NCI-H460 (cell line): ENCODE measurements at regions not wholly inside any gene's neighbourhood (a gene's known extent, or its start where the extent isn't known, plus 50 kb on each side); places are given as distances from the start of the nearest gene placed in this dataset.
"Not testable (repeated sequence)": the region's sequence is repeated elsewhere in the genome, so short reads cannot be mapped to it uniquely, and the experiment has no call there.

Source experiments
- DNase-seq: peaks from one replicate; pipeline ENCODE4 v3.0.0-alpha.2; 2016; ENCODE audit warnings: low read depth; ENCODE audit errors: extremely low read depth

GRCh38 chr11:122023614-122024250 lies 92.3 kb downstream of the BLID start:
- peak; percentile 1 for DNase-seq

GRCh38 chr11:122022646-122023045 lies 93.4 kb downstream of the BLID start:
- no peak for DNase-seq

DNA sequence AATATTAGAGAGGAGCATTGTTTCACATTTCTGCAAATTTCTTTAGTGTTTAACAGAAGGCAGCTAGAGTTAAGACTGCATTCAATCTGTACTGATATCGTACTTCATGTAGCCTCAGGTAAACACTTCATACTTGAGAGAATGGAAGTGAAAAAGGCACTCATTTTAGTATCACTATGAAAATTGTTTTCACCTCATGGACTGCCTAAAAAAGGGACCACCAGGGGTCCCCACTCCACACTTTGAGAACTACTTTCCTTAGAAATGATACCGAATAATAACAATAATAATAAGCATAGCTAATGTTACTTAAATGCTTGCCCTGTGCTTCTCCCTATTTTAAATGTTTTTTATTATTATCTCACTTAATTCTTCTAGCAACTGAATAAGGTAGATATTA lies 95.1 kb downstream of the BLID start:
- DNase-seq: no peak

DNA sequence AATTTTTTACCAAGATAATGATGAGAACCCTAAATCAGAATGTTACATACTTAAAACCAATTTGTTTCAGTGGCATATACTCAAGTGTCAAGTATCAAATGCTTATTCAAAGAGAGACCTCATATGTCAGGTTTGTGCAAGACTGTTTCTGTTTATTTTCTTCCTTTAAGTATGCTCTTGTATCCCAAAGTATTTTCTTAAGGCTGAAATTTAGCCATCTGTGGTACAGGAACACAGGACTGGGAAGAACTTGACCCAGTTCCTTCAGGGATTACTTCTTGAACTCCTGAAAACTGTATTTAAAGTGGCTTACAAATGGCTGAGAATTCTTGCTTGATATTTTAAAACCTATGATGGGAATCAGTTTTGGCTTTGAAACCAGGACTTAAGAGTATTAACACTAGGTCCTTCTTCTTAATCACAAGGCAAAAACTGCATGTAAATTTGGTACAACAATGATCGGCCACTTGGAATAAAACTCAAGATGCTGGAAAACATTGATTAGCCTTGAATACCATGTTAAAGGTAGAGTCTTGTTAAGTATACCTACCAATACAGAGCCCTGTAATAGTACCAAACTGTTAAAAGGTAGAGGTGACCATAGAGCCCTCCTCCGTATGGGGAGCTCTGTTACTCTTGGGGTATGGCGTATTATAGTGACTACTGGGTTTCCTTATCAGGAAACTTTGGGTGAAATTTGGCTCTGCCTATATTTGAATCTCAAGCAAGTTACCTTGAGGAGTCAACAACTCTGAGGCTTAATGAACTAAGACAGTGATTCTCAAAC lies 95.9 kb downstream of the BLID start:
- no peak for DNase-seq

DNA sequence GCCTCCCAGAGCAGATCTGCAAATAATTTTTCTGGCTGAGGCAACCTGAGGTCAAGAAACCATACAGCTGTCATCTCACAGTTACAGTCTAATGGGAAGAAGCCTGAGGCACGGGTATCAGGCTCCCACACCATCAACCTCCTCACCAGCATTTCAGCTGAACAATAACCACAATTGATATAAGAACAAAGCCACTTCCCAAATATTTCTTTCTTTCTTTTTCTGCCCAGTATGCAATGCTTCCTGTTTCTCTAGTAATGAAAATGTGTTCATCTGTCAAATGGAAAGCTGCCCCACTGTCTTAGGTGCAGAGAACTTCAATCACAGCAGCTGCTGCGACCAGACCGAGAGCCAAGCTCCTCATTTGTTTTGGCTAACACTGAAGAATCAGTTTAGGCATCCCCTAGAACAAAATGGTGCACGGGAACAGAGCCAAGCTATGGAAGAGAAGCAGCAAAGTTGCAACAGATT lies 108.4 kb downstream of the BLID start:
- no peak for DNase-seq

GRCh38 chr11:122004446-122004845 lies 111.6 kb downstream of the BLID start:
- DNase-seq: no peak

GRCh38 chr11:122002926-122003325 lies 113.1 kb downstream of the BLID start:
- DNase-seq: no peak

DNA sequence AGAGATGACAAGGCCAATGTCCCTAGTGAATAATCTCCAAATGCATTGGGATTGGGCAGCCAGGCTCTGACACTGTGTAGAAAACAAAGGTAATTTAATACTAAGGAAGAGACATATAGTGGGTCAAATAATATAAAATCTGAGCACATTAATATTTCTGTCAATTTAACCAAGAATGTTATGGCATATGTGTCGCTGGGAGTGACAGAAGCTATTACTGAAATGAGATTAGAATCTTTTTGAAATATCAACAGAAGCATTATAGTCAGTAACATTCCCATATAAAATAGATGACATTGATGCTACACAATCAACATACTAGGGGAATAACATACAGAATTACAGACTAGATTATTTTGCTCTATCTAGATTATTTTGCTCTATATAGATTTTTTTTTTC lies 114.0 kb downstream of the BLID start:
- no peak for DNase-seq

GRCh38 chr11:121999651-122000050 lies 116.4 kb downstream of the BLID start:
- no peak for DNase-seq

- DNase-seq: no peak
Measured at GRCh38 chr11:121996574-121996973, 119.4 kb downstream of the BLID start.

DNA sequence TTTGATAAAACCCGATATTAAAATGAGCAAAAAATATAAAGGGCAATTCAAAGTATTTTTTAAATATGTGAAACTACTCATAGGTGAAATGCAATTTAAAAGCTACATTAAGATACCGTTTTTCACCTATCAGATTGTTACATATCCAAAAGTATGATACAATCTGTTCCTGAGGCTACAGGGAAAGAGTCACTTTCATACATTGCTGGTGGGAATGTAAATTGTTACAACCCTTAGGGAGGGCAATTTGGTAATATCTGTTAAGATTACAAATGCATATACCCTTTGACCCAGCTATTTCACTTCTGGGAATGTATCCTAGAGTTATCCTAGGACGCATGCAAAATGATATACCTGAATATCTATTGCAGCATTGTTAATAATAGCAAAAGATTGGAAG lies 132.1 kb downstream of the BLID start:
- no peak for DNase-seq

GRCh38 chr11:121977914-121978313 lies 138.1 kb downstream of the BLID start:
- DNase-seq: not testable (repeated sequence)

DNA sequence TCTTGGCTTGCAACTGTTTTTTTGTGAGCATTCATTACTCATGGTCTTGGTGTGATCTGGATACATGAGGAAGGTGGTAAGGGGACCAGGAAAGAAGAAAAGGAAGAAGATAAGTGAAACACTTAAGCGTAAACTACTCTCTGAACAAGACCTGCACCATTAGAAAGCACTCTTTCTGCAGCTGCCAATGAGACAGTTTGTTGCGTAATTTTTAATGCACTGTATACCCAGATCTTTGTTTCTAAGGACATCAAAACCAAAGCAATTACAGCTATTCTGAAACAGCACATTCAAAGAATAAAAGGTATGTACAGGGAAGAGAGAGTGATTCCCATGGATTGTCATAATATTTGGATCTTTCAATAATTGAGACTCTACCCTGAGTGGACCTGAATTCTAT lies 147.4 kb downstream of the BLID start:
- DNase-seq: no peak

- no peak for DNase-seq
Measured at GRCh38 chr11:121967131-121967704, 148.8 kb downstream of the BLID start.

GRCh38 chr11:121965330-121965729 lies 150.7 kb downstream of the BLID start:
- no peak for DNase-seq

DNA sequence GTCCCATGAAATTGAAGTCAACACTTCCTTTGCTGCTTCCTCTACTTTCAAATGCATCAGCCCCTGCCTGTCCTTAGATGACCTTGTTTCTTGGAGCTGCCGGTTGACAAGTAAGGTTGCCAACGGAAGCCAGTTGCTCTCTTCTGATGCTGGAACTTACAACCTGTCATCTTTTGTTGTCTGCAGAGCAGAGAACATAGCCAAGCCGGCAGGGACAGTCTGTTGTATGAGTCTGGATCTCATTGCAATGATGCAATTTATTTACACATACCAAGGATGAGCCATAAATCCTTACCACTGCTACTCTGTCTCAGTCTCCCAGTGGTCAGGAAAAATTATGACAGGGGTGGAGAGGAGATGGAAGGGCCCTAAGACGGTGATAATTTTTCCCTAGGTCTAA lies 151.4 kb downstream of the BLID start:
- no peak for DNase-seq

GRCh38 chr11:121963846-121964245 lies 152.2 kb downstream of the BLID start:
- DNase-seq: not testable (repeated sequence)

GRCh38 chr11:121961321-121961801 lies 154.7 kb downstream of the BLID start:
- DNase-seq: no peak

- DNase-seq: no peak
Measured at GRCh38 chr11:121958971-121959325, 157.1 kb downstream of the BLID start.

DNA sequence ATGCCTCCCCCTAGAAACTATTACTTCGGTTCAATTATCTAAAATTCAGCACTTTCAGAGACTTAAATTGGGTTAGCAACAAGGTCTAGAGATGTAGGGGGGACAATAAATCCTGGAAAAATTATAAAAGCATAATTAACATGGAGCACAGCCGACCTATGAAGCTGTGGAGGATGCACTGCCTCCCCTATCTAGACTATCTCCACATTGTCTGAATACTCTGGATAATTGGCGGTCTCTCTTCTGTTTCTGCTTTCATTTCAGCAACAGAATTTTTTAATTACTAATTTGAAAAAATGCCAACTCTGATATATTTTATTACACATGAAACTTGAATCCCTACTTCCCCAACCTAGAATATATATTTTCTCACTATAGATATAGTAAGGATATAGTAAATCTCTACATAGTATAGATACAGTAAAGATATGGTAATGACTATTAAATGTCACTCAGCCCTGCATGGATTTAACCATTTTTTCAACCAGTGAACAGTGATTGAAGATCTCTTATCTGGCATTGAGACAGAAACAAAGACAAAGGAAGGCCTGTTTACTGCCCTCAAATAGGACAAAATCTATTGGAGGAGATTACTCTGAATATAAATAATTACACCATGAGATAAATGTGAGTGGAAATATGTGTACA lies 157.6 kb downstream of the BLID start:
- no peak for DNase-seq

DNA sequence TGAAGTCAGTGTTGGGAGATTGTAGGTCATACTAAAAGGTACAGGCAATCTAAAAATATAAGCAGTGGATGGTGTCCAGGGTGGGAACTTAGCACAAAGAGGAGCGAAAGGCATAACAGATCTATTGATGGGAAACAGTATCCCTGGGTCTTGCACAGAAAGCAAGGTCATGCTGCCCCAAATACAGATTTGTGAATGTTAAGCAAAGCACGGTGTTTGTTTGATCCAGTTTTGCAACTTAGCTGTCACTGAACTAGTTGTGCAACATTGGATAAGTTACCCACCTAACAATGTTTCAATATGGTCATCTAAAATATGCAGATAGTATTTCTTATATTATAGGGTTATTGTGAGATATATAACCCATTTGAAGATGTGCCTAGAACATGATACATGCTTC lies 162.9 kb downstream of the BLID start:
- DNase-seq: no peak
